PC-3 (cell line): ENCODE measurements at regions not wholly inside any gene's neighbourhood (a gene's known extent, or its start where the extent isn't known, plus 50 kb on each side); places are given as distances from the start of the nearest gene placed in this dataset.

Source experiments
- ATAC-seq: fragments of 200-7000 bp; cut with Tn5 transposase; 2 replicates; pipeline ENCODE4 v1.9.1; 2020; ENCODE audit warnings: mild to moderate bottlenecking, moderate library complexity
- BruUV-seq: library from RNA; stranded (reverse); fragments of 400-500 nt; replicated peaks from 2 replicates; lab custom pipeline; 2021; lab: Mats Ljungman, UMichigan
- CTCF ChIA-PET: fragments of 300-600 bp; sonication (Branson Sonifier 250); formaldehyde crosslinking; loops from one replicate; lab custom pipeline; 2022; ENCODE audit warnings: antibody characterized with exemption; lab: Charles Lee
- POLR2A ChIA-PET: fragments of 300-600 bp; sonication (Branson Sonifier 250); formaldehyde crosslinking; loops from one replicate; lab custom pipeline; 2022; ENCODE audit warnings: antibody characterized with exemption; ENCODE audit not compliant: unreplicated experiment; lab: Charles Lee
- DNase-seq: peaks from one replicate; pipeline ENCODE4 v3.0.0-alpha.2; 2015
- H2AFZ ChIP-seq: fragments of 300-600 bp; sonication (generic); 2 replicates; pipeline ENCODE4 v1.6.0; 2016; ENCODE audit warnings: antibody characterized with exemption, low read length
- H3F3A ChIP-seq: fragments of 300-600 bp; sonication (generic); one replicate; pipeline ENCODE4 v1.6.0; 2017; ENCODE audit warnings: antibody characterized with exemption, low read length, control low read depth, mild to moderate bottlenecking; ENCODE audit not compliant: unreplicated experiment
- H3K27ac ChIP-seq: fragments of 300-600 bp; sonication (generic); 2 replicates; pipeline ENCODE4 v1.5.1; 2016; ENCODE audit warnings: mild to moderate bottlenecking, low read length
- H3K27me3 ChIP-seq: fragments of 300-600 bp; sonication (generic); 2 replicates; pipeline ENCODE4 v1.6.1; 2016; ENCODE audit warnings: low read length, mixed read lengths
- H3K36me3 ChIP-seq: fragments of 300-600 bp; sonication (generic); 2 replicates; pipeline ENCODE4 v1.6.1; 2016; ENCODE audit warnings: low read depth, mixed run types, low read length, mixed read lengths
- H3K4me1 ChIP-seq: fragments of 300-600 bp; sonication (generic); 2 replicates; pipeline ENCODE4 v1.5.1; 2016; ENCODE audit warnings: low read length; ENCODE audit not compliant: insufficient read depth
- H3K4me2 ChIP-seq: fragments of 300-600 bp; sonication (generic); 2 replicates; pipeline ENCODE4 v1.6.0; 2016; ENCODE audit warnings: low read length
- H3K4me3 ChIP-seq: fragments of 300-600 bp; sonication (generic); 2 replicates; pipeline ENCODE4 v1.5.1; 2016; ENCODE audit warnings: mild to moderate bottlenecking, low read length, mixed read lengths
- H3K79me2 ChIP-seq: fragments of 300-600 bp; sonication (generic); 2 replicates; pipeline ENCODE4 v1.6.1; 2017; ENCODE audit warnings: low read length, mixed read lengths
- H3K9ac ChIP-seq: fragments of 300-600 bp; sonication (generic); 2 replicates; pipeline ENCODE4 v1.6.0; 2016; ENCODE audit warnings: mild to moderate bottlenecking, low read length
- H3K9me2 ChIP-seq: fragments of 300-600 bp; sonication (generic); replicated peaks from 2 replicates; pipeline ENCODE4 v1.6.1; 2016; ENCODE audit warnings: mixed run types, low read length, mixed read lengths
- H3K9me3 ChIP-seq: fragments of 300-600 bp; sonication (generic); 2 replicates; pipeline ENCODE4 v1.6.1; 2016; ENCODE audit warnings: low read length, mixed read lengths
- H4K20me1 ChIP-seq: fragments of 300-600 bp; sonication (generic); 2 replicates; pipeline ENCODE4 v1.6.1; 2016; ENCODE audit warnings: low read length, mixed read lengths
- EZH2 ChIP-seq: fragments of 300-600 bp; sonication (generic); IDR thresholded peaks from one replicate; pipeline ENCODE4 v1.6.1; 2017; ENCODE audit warnings: antibody characterized with exemption, mild to moderate bottlenecking, low read length; ENCODE audit not compliant: unreplicated experiment
- EZH2phosphoT487 ChIP-seq: fragments of 300-600 bp; sonication (generic); IDR thresholded peaks from 2 replicates; pipeline ENCODE4 v1.6.1; 2018; ENCODE audit warnings: mild to moderate bottlenecking, antibody characterized with exemption, low read length, borderline replicate concordance
- intact Hi-C: fragments of 100-400 bp; cut with micrococcal nuclease; formaldehyde crosslinking; loops from 2 replicates; pipeline ENCODE4 v1.9.0; 2023
- TF ChIP-seq, protein P1 (sequence below): fragments of 300-600 bp; sonication (generic); conservative IDR thresholded peaks from 2 replicates; pipeline ENCODE4 v1.5.1; 2017; ENCODE audit warnings: antibody characterized with exemption, low read depth, mild to moderate bottlenecking, low read length

DNA sequence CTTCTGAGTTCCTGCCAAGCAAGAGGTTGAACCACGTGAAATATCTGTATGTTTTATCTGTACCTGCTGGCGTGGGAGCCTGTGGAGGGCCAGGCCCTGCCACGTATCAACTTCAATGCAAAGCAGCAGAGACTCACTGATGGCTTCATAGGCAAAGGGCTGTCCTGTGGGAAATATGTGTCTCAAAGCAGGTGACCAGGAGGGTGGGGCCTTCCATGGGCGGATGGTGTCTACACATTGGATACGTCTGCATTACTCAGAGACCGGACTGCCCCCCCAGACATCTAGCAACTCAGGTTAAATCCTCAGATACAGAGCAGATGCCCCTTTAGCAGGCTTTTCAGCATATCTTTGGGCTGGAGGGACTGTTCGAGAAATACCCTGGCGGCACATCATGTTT, 210.8 kb upstream of the C1orf174 start:
- Histone ChIP-seq H3K9me3 (no peaks in the 10 kb centered on the region; the same call in 1 of the 2 replicates), H4K20me1 (no peaks in the 10 kb centered on the region), H3K4me1 (no peaks in the 10 kb centered on the region), H3K27ac (no peak overlapping the region), H3K9ac (no peak overlapping the region), H3F3A (no peaks in the 10 kb centered on the region), H3K79me2 (no peaks in the 10 kb centered on the region), H3K4me2 (no peak overlapping the region), H3K4me3 (no peak overlapping the region), H2AFZ (no peak overlapping the region), H3K36me3 (no peaks in the 10 kb centered on the region), H3K9me2 (no peaks in the 10 kb centered on the region), H3K27me3 (peaks cover 88% of the 10 kb centered on the region)
- ATAC-seq: no peak
- intact Hi-C loops: no loop called here
- TF ChIP-seq EZH2phosphoT487 (no peak), EZH2 (no peak)
- TF ChIP-seq, protein P1, sequence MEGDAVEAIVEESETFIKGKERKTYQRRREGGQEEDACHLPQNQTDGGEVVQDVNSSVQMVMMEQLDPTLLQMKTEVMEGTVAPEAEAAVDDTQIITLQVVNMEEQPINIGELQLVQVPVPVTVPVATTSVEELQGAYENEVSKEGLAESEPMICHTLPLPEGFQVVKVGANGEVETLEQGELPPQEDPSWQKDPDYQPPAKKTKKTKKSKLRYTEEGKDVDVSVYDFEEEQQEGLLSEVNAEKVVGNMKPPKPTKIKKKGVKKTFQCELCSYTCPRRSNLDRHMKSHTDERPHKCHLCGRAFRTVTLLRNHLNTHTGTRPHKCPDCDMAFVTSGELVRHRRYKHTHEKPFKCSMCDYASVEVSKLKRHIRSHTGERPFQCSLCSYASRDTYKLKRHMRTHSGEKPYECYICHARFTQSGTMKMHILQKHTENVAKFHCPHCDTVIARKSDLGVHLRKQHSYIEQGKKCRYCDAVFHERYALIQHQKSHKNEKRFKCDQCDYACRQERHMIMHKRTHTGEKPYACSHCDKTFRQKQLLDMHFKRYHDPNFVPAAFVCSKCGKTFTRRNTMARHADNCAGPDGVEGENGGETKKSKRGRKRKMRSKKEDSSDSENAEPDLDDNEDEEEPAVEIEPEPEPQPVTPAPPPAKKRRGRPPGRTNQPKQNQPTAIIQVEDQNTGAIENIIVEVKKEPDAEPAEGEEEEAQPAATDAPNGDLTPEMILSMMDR: no peak
- no peak for DNase-seq
- ChIA-PET CTCF (no interaction called here), POLR2A (no interaction called here)
- BruUV-seq: no TSS peak

DNA sequence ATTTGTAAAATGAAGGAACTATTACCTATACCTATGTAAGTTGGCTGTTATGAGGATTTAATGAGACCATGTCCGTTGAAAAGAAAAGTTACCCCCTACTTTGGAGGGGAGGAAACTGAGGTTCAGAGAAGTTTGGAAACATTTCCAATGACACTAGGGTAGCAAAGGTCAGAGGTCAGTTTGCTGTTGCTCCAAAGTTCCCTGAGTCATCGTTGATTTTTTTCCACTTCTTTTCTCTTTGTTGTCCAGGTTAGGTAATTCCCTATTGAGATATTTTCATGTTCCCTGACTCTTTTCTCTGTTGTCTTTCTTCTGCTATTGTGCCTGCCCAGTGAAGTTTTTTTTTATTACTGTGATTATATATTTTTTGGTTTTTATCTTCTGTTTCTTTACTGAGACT, 213.8 kb upstream of the C1orf174 start:
- TF ChIP-seq, protein P1: no peak
- TF ChIP-seq EZH2phosphoT487 (no peak), EZH2 (no peak)
- DNase-seq: no peak
- no TSS peak for BruUV-seq

DNA sequence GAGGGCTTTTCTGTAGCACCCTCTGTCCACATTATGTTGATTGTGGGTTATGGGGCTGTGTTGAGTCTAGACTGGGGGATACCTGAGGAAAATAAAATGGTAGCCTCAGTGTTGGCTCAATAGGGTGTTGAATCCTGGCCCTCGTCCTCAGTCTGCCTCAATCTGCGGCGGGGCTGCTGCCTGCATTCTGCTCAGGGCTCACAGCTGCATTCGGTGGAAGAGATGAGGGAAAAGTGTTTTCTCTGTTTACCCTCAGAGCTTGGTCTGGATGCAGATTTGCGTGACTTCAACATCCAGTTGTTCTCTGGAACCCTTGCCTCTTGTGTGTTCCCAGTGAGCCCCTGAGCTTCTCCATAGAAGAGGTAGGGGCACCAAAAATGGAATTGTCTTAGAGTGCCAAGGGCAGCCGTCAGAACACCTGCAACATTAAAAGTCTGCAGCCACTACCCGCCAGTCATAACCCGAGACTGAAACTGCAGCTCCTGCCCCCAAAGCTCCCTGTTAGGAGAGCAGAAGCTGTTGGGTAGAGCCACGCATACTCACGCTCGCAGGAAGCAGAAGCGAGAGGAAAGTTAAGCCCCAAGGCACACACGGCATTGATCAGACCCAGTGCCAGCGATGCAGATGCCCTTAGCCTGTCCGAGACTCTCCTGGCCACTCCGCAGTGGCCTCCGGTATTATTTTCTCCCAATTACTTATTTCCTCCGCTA, 215.3 kb upstream of the C1orf174 start:
- Histone ChIP-seq H3K9ac (no peak overlapping the region), H3F3A (no peaks in the 10 kb centered on the region), H3K4me1 (no peaks in the 10 kb centered on the region), H3K27ac (no peak overlapping the region), H3K36me3 (no peaks in the 10 kb centered on the region), H2AFZ (no peak overlapping the region), H3K9me3 (no peaks in the 10 kb centered on the region; the same call in 1 of the 2 replicates), H4K20me1 (no peaks in the 10 kb centered on the region), H3K79me2 (no peaks in the 10 kb centered on the region), H3K9me2 (no peaks in the 10 kb centered on the region), H3K27me3 (peaks cover 89% of the 10 kb centered on the region), H3K4me2 (no peak overlapping the region), H3K4me3 (no peak overlapping the region)
- BruUV-seq: no TSS peak
- DNase-seq (no peak), ATAC-seq (no peak)
- CTCF ChIA-PET: no interaction called here
- intact Hi-C loops: no loop called here
- POLR2A ChIA-PET: no interaction called here
- TF ChIP-seq, protein P1: no peak
- TF ChIP-seq EZH2phosphoT487 (no peak), EZH2 (no peak)

More for the DNA sequence above, 213.8 kb upstream of the C1orf174 start:
- no peaks in the 10 kb centered on the region for H3K9me2 ChIP-seq
- H3K9me3 ChIP-seq: no peaks in the 10 kb centered on the region; the same call in 1 of the 2 replicates
- no peak overlapping the region for H2AFZ ChIP-seq
- intact Hi-C loops: no loop called here
- no peak overlapping the region for H3K9ac ChIP-seq
- ATAC-seq: no peak
- no peaks in the 10 kb centered on the region for H4K20me1 ChIP-seq
- H3K4me2 ChIP-seq: no peak overlapping the region
- H3K36me3 ChIP-seq: no peaks in the 10 kb centered on the region
- no peaks in the 10 kb centered on the region for H3K79me2 ChIP-seq
- H3K4me1 ChIP-seq: no peaks in the 10 kb centered on the region
- POLR2A ChIA-PET: no interaction called here
- H3K27ac ChIP-seq: no peak overlapping the region
- CTCF ChIA-PET: no interaction called here
- no peaks in the 10 kb centered on the region for H3F3A ChIP-seq
- H3K27me3 ChIP-seq: peaks cover 89% of the 10 kb centered on the region
- no peak overlapping the region for H3K4me3 ChIP-seq
